Kidney epithelial cell (primary cell): ENCODE measurements at regions not wholly inside any gene's neighbourhood (a gene's known extent, or its start where the extent isn't known, plus 50 kb on each side); places are given as distances from the start of the nearest gene placed in this dataset.

ENCODE experiments used
- DNase-seq: peaks from one replicate; pipeline ENCODE4 v3.0.0-alpha.2; 2010; ENCODE audit warnings: low read depth
- H3K27me3 ChIP-seq: 2 replicates; pipeline ENCODE4 v1.6.0; 2011; ENCODE audit warnings: low read length; ENCODE audit not compliant: control insufficient read depth, insufficient read depth
- H3K36me3 ChIP-seq: 2 replicates; pipeline ENCODE4 v1.5.1; 2011; ENCODE audit warnings: low read length; ENCODE audit not compliant: control insufficient read depth, insufficient read depth
- H3K4me3 ChIP-seq: 2 replicates; pipeline ENCODE4 v1.5.1; 2011; ENCODE audit warnings: low read depth, mild to moderate bottlenecking, control low read depth, low read length
- TF ChIP-seq, protein P1 (sequence below): IDR thresholded peaks from 2 replicates; pipeline ENCODE4 v1.5.1; 2011; ENCODE audit warnings: mild to moderate bottlenecking, moderate library complexity, low read length, control low read depth, inconsistent platforms; ENCODE audit not compliant: insufficient read depth, poor library complexity, severe bottlenecking

DNA sequence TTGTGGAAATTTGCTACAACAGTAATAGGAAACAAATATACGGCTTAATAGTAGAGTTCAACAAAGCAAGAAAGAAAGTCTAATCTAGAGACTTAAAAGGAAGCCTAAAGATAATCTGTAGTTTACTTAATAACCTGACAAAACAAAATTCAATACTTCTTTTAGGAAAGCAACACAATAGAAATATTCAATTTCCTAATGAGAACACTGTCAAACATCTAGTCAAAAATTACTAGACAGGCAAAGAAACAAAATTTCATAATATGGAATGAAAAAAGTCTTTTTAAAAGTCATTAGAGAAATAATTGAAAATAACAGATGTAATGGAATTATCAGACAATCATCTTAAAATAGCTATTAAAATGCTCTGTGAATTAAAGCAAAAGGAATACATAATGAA, 692.5 kb upstream of the ADAMTS16 start:
- Histone ChIP-seq H3K36me3 (no peaks in the 10 kb centered on the region), H3K4me3 (no peak overlapping the region), H3K27me3 (no peaks in the 10 kb centered on the region)
- no peak for DNase-seq
- TF ChIP-seq, protein P1, sequence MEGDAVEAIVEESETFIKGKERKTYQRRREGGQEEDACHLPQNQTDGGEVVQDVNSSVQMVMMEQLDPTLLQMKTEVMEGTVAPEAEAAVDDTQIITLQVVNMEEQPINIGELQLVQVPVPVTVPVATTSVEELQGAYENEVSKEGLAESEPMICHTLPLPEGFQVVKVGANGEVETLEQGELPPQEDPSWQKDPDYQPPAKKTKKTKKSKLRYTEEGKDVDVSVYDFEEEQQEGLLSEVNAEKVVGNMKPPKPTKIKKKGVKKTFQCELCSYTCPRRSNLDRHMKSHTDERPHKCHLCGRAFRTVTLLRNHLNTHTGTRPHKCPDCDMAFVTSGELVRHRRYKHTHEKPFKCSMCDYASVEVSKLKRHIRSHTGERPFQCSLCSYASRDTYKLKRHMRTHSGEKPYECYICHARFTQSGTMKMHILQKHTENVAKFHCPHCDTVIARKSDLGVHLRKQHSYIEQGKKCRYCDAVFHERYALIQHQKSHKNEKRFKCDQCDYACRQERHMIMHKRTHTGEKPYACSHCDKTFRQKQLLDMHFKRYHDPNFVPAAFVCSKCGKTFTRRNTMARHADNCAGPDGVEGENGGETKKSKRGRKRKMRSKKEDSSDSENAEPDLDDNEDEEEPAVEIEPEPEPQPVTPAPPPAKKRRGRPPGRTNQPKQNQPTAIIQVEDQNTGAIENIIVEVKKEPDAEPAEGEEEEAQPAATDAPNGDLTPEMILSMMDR, result no peak

DNA sequence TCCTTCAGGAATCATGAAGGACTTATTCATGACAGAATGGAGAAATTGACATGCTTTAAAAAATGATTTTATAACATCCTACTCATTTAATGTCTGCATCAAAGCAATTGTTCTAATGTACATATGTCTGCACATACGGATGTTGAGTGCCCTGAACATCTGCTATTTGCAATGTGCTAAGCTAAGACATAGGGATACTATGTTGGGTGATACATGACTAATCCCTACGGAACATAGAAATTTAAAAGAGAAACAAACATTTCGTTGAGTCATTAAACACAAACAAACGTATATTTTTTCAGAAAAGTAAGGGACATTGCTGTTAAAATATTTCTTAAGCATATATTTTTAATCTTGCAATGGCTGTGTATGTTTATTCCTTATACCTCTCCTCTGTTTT, 686.5 kb upstream of the ADAMTS16 start:
- no peaks in the 10 kb centered on the region for H3K36me3 ChIP-seq
- no peaks in the 10 kb centered on the region for H3K27me3 ChIP-seq
- TF ChIP-seq, protein P1, result no peak
- no peak overlapping the region for H3K4me3 ChIP-seq
- DNase-seq, result no peak

DNA sequence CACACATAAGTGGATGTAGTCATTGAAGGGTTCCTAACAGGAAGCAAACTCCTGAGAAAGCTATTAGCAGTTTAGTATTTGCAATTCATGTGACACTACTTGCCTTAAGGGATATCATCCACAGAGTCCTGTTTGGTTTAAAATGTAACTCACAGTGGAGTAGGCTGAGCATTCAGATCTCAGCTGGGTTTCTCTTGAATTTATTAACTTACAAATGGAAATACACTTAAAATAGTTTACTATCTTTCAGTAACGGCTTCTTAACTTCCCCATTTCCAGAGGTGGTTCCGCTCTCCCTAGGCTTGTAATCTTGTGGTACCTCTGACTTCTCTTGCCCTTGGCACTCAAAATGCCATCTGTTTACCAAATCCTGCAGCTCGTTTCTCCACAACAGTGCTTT, 660.7 kb upstream of the ADAMTS16 start:
- Histone ChIP-seq H3K4me3 (no peak overlapping the region), H3K27me3 (no peaks in the 10 kb centered on the region), H3K36me3 (no peaks in the 10 kb centered on the region)
- TF ChIP-seq, protein P1, result no peak
- DNase-seq, result no peak

- peak; percentile 19 for DNase-seq
- H3K4me3 ChIP-seq, result no peak overlapping the region
- TF ChIP-seq, protein P1, result no peak
- H3K36me3 ChIP-seq, result no peaks in the 10 kb centered on the region
- no peaks in the 10 kb centered on the region for H3K27me3 ChIP-seq
Observed at GRCh38 chr5:4480528-4481349, 659.4 kb upstream of the ADAMTS16 start.

DNA sequence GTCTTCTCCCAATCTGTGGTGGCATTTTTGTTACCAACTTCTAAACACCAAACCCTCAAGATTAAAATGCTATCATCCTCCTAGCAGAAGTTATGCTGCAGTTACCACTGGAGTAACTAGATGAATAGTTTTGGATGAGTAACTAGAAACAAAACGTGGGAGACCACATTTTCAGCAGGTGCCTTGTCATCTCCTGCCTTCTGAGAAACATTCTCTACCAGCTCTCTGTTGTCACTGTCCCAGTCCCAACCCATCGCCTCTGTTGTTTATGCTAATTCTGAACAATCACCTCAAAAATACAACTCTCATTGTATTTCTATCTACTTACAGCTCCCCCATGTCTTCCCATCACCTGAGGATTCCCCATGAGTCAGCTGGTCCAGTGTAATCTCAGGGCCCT, 652.5 kb upstream of the ADAMTS16 start:
- DNase-seq, result no peak
- TF ChIP-seq, protein P1, result no peak
- no peak overlapping the region for H3K4me3 ChIP-seq
- no peaks in the 10 kb centered on the region for H3K27me3 ChIP-seq
- no peaks in the 10 kb centered on the region for H3K36me3 ChIP-seq

- Histone ChIP-seq H3K27me3 (peaks cover 11% of the 10 kb centered on the region), H3K36me3 (no peaks in the 10 kb centered on the region), H3K4me3 (no peak overlapping the region)
- TF ChIP-seq, protein P1, result peak; percentile 66
- DNase-seq, result peak; percentile 1
Observed at GRCh38 chr5:4511996-4512656, 628.0 kb upstream of the ADAMTS16 start.
